ENCODE measurements at regions not wholly inside any gene's neighbourhood (a gene's known extent, or its start where the extent isn't known, plus 50 kb on each side); places are given as distances from the start of the nearest gene placed in this dataset.

DNA sequence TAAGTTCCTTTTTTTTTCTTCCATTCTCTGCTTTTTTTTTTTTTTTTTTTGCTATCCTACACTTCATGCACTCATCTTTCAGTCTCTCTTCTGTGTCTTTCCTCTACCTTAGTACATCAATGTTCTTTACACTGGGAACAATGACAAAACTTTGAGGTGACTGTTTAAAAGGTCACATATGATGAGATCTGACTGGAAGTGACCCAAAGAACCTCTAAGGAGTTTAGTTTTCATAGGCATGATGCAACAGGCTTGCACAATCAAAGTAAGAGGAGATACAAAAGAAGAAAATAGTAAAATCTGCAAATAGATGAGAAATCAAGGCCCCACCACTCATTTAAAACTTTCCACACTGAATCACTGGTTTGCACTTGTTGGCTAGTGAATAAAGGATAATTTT lies 840.8 kb downstream of the TBC1D32 start:
- TF ChIP-seq CEBPB (tag; IDR thresholded peaks at IDR 0.05), result no peak
- TF ChIP-seq TCF7 (IDR thresholded peaks at IDR 0.05; ENCODE audit: borderline replicate concordance), result no peak
- TF ChIP-seq POLR2AphosphoS5 (IDR thresholded peaks at IDR 0.05; ENCODE audit: control insufficient read depth, insufficient read depth, low read depth, low read length), result no peak
- TF ChIP-seq NFXL1 (CRISPR knock-in tag; IDR thresholded peaks at IDR 0.05), result no peak
- TF ChIP-seq SRF (CRISPR knock-in tag; IDR thresholded peaks at IDR 0.05), result no peak
